Left forelimb (tissue), 1 donor: ENCODE measurements at regions not wholly inside any gene's neighbourhood (a gene's known extent, or its start where the extent isn't known, plus 50 kb on each side); places are given as distances from the start of the nearest gene placed in this dataset.

Source experiments
- DNase-seq: peaks from one replicate; pipeline ENCODE4 v3.0.0-alpha.2; 2018; ENCODE audit warnings: low spot score

- peak; percentile 64 for DNase-seq
Measured at GRCh38 chr1:228920831-228921230, 185.6 kb downstream of the RHOU start.

DNA sequence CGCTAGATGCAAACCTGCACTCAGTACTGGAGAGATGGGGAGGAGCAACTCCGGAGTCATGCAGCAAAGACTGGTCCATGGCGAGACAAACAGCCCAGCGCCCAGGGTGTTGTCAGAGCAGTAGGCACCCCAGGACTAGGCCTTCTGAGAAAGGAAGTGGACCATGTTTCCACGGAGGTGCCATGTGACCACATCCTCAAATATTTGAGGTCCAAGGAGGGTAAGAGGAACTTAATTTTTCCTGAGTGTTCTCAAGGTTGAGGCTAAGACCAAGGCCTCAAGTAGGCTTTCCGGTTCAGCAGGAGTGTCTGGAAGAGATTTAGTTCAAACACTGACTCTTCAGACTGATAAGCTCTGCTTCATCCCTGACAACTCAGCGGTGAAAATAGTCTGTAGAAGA lies 186.2 kb downstream of the RHOU start:
- DNase-seq, result peak; percentile 49

- DNase-seq, result no peak
Measured at GRCh38 chr1:228922722-228923376, 187.6 kb downstream of the RHOU start.

- no peak for DNase-seq
Measured at GRCh38 chr1:228923973-228924686, 188.9 kb downstream of the RHOU start.

DNA sequence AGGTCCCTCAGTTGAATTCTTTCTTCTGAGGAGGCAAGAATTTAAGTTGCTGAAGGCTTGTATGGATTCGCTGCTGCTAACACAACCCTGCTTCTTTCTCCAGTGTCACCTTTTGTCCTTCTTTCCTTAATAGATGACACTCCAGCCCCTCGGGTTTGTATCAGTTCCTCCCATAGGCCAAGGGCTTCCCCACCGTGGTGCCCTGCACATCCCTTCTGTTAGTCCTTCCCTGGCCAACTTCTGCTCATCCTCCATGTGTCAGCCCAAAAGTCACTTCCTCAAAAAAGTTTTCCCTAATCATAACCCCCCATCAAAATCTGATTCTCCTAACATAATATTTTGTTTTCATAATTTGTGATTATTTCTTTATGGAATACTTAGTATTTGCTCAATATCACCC lies 190.4 kb downstream of the RHOU start:
- no peak for DNase-seq

- peak; percentile 49 for DNase-seq
Measured at GRCh38 chr1:228927421-228927820, 192.1 kb downstream of the RHOU start.

GRCh38 chr1:228927946-228928898 lies 192.9 kb downstream of the RHOU start:
- DNase-seq, result peak; percentile 41

GRCh38 chr1:228929476-228930027 lies 194.3 kb downstream of the RHOU start:
- no peak for DNase-seq

DNA sequence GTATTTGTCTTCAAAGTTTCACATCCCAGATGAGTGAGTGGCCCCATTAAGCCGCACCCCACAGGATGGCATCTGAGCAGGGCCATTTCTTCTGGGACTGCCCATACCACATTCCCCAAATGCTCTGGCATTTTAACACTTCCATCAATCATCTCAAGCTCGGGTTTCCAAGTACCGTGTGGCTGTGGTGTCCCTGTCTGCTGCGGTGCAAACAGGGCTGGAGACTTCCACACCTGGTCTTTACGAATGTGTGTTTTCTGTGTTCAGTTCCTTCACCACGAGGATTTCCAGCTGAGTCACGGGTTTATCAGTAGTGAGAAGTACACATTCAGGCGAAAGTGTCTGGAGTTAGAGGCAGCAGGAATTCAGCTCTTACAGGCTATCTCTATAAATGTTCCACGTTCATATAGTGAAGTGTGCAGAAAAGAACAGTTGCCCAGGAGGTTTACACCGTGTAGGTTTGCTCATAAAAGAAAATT lies 195.2 kb downstream of the RHOU start:
- DNase-seq, result peak; percentile 38

- DNase-seq, result peak; percentile 5
Measured at GRCh38 chr1:228933753-228934152, 198.5 kb downstream of the RHOU start.

DNA sequence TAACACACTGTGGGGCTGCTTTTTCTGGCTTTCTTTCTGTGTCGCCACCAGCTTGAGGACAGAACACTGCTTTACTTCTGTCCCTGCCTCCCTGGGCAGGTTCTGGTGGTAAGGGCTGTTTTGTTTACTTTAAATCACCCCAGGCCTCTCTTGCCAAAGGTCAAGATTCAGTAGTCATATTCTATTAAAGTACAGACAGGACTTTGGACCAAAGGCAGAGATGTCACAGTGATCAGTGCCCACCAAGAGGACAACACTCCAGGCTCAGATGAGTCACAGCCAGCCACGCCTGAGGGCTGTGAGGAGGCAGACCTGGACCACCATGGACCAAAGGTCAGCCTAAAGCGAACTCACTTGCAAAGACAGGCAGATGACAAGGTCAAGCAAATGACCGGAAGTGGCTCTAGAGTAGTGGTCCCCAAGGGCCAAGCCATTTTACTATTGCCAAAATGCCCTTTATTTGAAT lies 200.0 kb downstream of the RHOU start:
- DNase-seq, result no peak

- DNase-seq, result peak; percentile 50
Measured at GRCh38 chr1:228935855-228936727, 200.8 kb downstream of the RHOU start.

- DNase-seq, result peak; percentile 49
Measured at GRCh38 chr1:228936881-228937280, 201.6 kb downstream of the RHOU start.

DNA sequence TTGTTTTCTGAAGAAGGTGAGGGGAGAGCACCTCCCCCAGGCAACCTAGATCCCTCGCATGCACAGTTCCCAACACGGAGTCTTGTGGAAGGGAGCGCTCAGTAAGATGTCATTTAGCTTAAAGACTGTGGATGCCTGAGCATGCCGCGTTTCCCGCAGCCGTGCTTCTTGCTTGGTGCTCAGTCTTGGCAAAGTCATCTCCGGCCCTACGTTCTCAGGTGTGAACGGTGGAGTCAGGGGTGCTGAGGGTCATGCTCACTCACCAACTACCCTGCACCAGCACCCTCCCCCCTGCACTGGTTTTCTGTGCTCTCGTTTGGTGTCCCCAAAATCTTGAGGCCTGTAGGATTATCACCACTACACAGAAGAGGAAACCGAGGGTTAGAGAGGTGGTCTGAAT lies 202.1 kb downstream of the RHOU start:
- DNase-seq, result peak; percentile 49

- peak; percentile 54 for DNase-seq
Measured at GRCh38 chr1:228937851-228938536, 202.7 kb downstream of the RHOU start.

GRCh38 chr1:228938537-228938901 lies 203.2 kb downstream of the RHOU start:
- peak; percentile 63 for DNase-seq

DNA sequence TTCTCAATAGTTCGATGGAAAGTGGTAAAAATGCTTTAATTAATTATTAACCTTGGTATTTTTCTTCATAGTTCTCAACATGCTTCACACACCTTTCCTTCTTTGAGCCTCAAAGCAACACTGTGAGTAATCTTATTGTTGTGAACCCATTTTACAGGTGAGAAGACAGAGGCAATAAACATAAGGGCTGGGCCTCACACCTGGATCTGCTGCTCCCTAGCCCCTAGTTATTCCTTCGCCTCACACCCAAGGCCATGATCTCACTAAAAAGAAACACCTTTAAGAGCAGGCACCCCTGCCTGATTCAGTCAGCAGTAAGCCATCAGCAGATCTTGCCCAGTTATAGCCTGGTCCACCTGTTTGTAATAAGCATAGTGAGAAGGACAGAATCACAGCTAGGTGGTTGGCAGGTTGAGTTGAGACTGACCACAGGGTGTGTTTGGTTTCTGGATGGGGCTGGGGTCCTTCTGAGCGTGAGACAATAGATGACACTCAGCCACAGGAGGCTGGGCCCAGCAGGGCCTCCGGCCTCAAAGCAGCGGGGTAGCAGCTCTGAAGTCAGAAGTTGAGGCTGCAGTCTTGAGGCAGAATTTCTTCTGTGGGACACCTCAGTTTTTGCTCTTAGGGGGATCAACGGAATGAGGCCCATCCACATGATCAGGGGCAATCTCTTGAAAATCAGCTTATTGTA lies 203.9 kb downstream of the RHOU start:
- DNase-seq, result no peak

DNA sequence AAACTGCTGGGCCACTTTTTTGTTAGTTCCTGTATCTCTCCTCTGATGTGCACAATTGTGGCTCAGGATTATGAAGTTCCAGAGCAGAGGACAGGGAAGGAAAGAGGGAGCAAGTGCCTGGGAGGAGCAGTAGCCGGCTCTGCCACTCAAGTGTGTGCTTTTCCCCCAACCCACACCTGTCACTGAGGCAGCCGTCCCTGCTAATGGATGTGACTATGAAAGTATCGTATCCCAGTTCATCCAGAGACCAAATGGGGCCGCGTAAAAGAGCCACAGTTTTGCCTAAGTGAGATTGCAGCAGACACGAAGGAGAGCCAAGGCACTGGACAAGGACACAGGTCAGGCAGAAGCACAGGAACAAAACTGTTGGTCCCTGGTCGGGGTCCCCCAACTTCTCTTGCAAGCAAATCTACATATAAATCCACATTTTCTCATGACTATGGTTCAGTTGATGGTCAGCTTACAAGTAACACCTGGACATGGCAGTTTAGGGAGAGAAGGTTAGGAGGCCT lies 204.7 kb downstream of the RHOU start:
- DNase-seq, result no peak

- no peak for DNase-seq
Measured at GRCh38 chr1:228940526-228940925, 205.2 kb downstream of the RHOU start.

DNA sequence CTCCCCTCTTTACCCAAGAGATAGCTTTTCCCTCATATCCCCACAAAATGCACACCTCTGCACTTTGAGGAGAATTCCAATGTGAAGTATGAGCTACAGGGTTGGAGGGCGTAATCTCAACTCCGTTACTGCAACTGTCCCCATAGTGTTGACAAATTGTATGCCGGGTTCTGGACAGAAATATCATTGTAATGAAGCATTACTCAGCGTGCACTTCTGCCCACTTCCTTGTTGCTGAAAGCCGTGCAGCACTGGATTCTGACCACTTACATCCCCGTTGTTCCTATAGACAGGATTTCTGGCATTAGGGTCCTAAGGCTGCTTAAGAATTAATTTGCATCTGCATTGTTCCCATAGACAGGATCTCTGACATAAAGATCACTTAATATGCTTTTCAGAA lies 205.6 kb downstream of the RHOU start:
- DNase-seq, result no peak
